ENCODE measurements at regions not wholly inside any gene's neighbourhood (a gene's known extent, or its start where the extent isn't known, plus 50 kb on each side); places are given as distances from the start of the nearest gene placed in this dataset.
A peak's percentile ranks its signal among the peaks of the same experiment; 100 is the strongest.

DNA sequence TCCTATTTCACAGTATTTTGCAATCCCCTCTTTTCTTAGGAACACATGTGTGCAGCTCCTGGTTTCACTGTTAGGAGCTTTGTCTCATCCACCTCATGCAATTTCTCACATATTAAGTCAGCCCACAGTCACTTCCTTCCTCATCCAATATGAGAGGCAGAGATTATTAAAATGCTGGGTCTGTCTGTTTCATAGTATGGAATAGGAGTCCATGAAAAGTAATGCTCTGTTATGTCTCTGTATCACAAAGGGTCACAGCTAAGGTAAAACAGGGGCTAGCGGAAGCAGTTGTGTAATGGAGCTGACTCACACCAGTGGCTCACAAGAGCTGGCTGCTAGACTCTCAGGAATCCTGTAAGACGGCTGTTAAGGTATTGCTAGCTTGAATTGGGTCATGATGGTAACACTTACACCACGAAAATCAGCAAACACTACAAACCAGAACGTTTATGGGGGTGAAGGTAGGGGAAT lies 216.5 kb downstream of the EFNB2 start:
- Histone ChIP-seq H3K27ac (no peak overlapping the region), H3K4me3 (no peak overlapping the region), H3K36me3 (no peaks in the 10 kb centered on the region), H3K9me3 (peaks cover 0 to 7% of the 10 kb centered on the region in 2 donors), H3K27me3 (no peaks in the 10 kb centered on the region), H3K4me1 (no peaks in the 10 kb centered on the region)
- peak; percentile 21 to 36 for DNase-seq
- intact Hi-C loops (cut with DNase I; ENCODE audit: low total_unique reads): no loop called here
- no peak for TF ChIP-seq POLR2A (IDR thresholded peaks at IDR 0.05)
- TF ChIP-seq, protein P1, sequence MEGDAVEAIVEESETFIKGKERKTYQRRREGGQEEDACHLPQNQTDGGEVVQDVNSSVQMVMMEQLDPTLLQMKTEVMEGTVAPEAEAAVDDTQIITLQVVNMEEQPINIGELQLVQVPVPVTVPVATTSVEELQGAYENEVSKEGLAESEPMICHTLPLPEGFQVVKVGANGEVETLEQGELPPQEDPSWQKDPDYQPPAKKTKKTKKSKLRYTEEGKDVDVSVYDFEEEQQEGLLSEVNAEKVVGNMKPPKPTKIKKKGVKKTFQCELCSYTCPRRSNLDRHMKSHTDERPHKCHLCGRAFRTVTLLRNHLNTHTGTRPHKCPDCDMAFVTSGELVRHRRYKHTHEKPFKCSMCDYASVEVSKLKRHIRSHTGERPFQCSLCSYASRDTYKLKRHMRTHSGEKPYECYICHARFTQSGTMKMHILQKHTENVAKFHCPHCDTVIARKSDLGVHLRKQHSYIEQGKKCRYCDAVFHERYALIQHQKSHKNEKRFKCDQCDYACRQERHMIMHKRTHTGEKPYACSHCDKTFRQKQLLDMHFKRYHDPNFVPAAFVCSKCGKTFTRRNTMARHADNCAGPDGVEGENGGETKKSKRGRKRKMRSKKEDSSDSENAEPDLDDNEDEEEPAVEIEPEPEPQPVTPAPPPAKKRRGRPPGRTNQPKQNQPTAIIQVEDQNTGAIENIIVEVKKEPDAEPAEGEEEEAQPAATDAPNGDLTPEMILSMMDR (IDR thresholded peaks at IDR 0.05): no peak

DNA sequence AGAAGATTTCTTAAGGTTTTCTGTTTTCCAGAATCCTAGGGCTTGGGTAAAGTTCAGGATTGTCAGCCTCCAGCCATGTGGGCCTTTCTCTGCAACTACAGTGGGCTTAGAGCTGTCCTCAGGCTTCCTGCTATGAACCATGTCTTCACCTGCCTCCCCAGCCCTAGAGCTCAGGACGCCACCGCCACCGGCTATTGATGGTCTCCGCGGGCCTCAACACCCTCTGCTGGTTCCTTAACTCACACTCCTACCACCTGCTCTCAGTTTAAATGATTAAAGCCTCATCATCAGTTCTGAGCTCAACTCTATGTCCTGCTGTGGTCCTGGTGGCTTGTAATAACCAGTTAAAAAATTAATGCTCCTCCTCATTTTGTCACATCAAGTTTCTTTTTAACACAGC lies 221.0 kb downstream of the EFNB2 start:
- H3K27me3 ChIP-seq: no peaks in the 10 kb centered on the region
- DNase-seq: no peak

GRCh38 chr13:106311004-106311403 lies 224.5 kb downstream of the EFNB2 start:
- H3K9me3 ChIP-seq: no peaks in the 10 kb centered on the region
- intact Hi-C loops (cut with DNase I; ENCODE audit: low total_unique reads): no loop called here
- no peaks in the 10 kb centered on the region for H3K27me3 ChIP-seq
- DNase-seq: no peak
- H3K4me1 ChIP-seq: no peaks in the 10 kb centered on the region
- H3K4me3 ChIP-seq: no peak overlapping the region
- no peak overlapping the region for H3K27ac ChIP-seq
- TF ChIP-seq, protein P1 (IDR thresholded peaks at IDR 0.05): no peak
- no peak for TF ChIP-seq POLR2A (IDR thresholded peaks at IDR 0.05)
- H3K36me3 ChIP-seq: no peaks in the 10 kb centered on the region

More for the DNA sequence above, 221.0 kb downstream of the EFNB2 start:
- TF ChIP-seq, protein P1 (IDR thresholded peaks at IDR 0.05): no peak
- TF ChIP-seq POLR2A (IDR thresholded peaks at IDR 0.05): no peak
- Histone ChIP-seq H3K4me1 (no peaks in the 10 kb centered on the region), H3K36me3 (no peaks in the 10 kb centered on the region), H3K27ac (no peak overlapping the region), H3K4me3 (no peak overlapping the region), H3K9me3 (no peaks in the 10 kb centered on the region)
- intact Hi-C loops (cut with DNase I; ENCODE audit: low total_unique reads): no loop called here

DNA sequence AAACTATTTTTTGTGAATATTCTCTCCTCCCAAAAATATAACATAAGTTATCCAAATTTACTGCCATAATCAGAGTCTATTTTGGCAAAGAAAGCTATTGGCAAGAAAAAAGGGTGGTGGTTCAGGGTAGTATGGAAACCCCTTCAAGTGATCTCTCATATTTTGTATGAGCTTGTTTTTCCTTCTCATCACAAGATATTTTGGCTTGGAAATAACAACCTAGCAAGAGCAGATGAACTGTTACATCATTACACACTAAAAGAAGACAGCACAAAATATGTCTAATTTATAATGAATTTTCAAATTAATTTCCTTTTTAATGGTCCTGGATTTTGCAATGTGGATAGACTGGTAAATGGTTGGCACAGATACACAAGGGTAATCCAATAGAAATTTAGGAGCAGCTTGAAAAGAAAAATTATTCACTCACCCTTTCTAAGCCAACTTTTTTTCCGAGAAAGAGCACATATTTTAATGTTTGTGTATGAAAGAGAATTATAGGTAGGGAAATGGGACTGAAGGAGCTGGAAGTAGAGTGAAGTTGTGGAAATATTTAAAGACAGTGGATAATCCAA lies 225.1 kb downstream of the EFNB2 start:
- intact Hi-C loops (cut with DNase I; ENCODE audit: low total_unique reads): no loop called here
- no peaks in the 10 kb centered on the region for H3K36me3 ChIP-seq

GRCh38 chr13:106306748-106307277 lies 228.6 kb downstream of the EFNB2 start:
- DNase-seq: no peak

More for the DNA sequence above, 225.1 kb downstream of the EFNB2 start:
- H3K4me1 ChIP-seq: no peaks in the 10 kb centered on the region
- H3K27me3 ChIP-seq: no peaks in the 10 kb centered on the region
- TF ChIP-seq, protein P1 (IDR thresholded peaks at IDR 0.05): no peak
- no peak for TF ChIP-seq POLR2A (IDR thresholded peaks at IDR 0.05)
- H3K9me3 ChIP-seq: no peaks in the 10 kb centered on the region
- no peak for DNase-seq
- no peak overlapping the region for H3K4me3 ChIP-seq
- no peak overlapping the region for H3K27ac ChIP-seq

More at GRCh38 chr13:106306748-106307277, 228.6 kb downstream of the EFNB2 start:
- H3K4me3 ChIP-seq: no peak overlapping the region
- H3K27me3 ChIP-seq: no peaks in the 10 kb centered on the region
- H3K4me1 ChIP-seq: no peaks in the 10 kb centered on the region
- H3K36me3 ChIP-seq: no peaks in the 10 kb centered on the region
- TF ChIP-seq, protein P1 (IDR thresholded peaks at IDR 0.05): no peak
- no peak for TF ChIP-seq POLR2A (IDR thresholded peaks at IDR 0.05)
- intact Hi-C loops (cut with DNase I; ENCODE audit: low total_unique reads): no loop called here
- no peak overlapping the region for H3K27ac ChIP-seq
- no peaks in the 10 kb centered on the region for H3K9me3 ChIP-seq
